ENCODE measurements at regions not wholly inside any gene's neighbourhood (a gene's known extent, or its start where the extent isn't known, plus 50 kb on each side); places are given as distances from the start of the nearest gene placed in this dataset.
A peak's percentile ranks its signal among the peaks of the same experiment; 100 is the strongest.
"Not testable (repeated sequence)": the region's sequence is repeated elsewhere in the genome, so short reads cannot be mapped to it uniquely, and the experiment has no call there.

DNA sequence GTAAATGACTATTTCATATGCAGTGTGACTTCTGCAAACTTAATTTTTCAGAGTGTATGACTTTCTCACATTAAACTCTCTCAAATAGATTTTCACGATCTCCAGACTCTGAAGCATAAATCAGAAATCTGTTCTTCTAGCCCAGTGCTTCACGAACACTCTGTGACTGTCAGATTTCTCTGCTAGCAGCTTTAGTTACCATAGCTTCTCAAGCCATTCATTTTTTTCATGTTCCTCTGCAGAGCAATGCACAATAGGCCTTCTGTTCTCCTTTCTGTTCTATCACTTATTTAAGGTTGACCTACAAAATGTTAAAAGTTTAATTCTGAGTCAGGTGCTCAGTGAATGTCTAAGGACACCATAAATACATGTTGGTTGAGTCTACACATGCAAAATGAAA lies 1102.2 kb downstream of the TUSC7 start:
- DNase-seq: no peak
- intact Hi-C loops (cut with DNase I): no loop called here

DNA sequence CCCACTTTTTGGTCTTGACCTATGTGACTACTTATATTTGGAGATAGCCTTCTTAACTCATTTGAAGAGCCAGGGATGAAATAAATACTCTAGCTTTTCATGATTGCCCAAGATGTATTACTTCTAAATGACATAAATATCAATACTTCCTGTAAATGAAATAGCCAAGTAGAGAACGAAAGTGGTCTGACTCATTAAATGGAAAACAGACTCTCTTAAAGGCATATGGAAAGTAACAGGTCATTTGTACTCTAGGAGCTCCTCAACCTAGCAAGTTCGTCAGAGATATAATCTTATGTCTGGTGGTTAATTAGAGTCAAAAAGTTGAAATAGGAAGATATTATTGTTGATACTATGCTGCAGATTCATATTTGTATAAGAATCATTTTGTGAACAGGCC lies 1105.4 kb downstream of the TUSC7 start:
- DNase-seq: no peak
- intact Hi-C loops (cut with DNase I): no loop called here

DNA sequence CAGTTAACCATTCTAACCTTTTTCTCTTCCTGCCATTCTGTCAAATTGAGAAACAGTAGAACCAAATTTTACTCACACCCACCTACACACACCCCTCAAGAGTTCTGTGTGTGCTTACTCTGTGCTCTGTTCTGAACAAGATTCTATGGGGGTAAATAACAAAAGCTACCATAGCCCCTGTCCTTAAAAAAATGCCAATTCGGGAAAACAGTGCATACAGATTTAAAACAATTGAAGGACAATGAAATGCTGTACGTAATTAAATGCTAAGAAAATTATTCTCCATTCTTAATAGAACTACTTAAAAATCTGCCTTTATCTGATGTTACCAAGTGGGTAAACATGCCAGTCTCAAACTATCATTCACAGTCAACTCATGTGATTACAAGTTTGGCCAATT lies 1107.5 kb downstream of the TUSC7 start:
- intact Hi-C loops (cut with DNase I): no loop called here
- DNase-seq: no peak

DNA sequence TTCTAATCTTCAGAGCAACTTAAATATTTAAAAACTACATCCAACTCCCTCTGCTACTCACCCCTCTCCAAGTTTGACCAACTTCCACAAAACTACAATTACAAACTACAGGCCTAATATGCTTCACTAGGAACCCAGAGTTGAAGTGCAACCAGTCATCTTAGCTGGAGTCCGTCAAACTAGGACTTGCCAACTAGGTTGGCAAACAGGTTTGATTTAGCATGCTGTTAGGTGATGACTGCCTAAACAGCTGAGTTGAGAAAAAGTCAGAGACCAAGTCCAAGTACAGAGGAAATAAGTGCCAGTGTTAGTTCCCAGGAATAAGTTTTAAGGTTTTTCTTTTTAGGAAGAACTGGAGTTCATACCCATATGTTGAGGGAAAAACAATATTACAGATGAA lies 1109.0 kb downstream of the TUSC7 start:
- no peak for DNase-seq
- intact Hi-C loops (cut with DNase I): no loop called here

DNA sequence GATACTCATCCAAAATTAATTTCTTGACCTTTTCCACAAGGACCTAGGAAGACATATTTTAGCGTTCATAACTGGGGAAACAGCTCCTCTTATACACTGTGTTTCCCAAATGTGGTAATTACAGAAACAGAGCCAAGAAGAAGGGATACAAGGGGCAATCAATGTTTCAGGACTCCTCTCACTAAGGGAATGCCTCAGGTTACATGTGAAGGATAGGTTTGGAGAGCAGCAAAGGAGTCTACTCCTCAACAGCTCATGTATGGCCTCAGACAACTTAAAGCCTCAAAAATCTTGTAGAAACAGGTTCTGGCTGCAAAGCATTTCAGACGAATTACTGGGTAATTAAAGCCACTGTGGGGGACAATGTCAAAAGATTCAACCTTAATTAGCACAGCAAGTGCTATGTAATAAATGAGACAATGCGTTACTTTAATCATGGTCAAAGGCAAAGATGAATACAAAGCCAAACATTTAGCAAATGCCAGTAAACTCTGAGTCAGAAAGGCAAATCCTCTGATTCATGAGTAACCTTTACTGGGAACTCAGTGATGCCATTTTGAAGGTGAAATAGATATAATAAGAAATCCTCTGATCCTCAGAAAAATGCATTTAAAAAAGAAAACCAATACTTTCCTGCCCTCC lies 1111.2 kb downstream of the TUSC7 start:
- DNase-seq: no peak

DNA sequence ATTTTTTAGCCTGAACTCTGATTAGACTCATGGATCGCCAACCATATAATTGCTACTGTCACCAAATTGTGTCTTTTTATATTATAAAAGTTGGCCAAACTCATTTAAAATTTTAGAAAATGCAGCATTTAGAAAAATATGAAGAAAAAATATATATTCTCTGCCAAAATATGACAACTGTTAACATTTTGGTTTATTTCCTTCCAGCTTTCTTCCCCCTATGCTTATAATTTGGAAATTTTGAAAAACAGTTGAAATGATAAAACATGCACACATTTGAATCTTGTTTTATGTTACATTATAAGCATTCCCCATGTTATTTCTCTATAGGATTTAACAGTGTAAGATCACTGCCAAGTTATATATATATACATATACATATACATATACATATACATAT lies 1112.8 kb downstream of the TUSC7 start:
- DNase-seq: no peak
- intact Hi-C loops (cut with DNase I): no loop called here

More for the DNA sequence above, 1111.2 kb downstream of the TUSC7 start:
- intact Hi-C loops (cut with DNase I): no loop called here

DNA sequence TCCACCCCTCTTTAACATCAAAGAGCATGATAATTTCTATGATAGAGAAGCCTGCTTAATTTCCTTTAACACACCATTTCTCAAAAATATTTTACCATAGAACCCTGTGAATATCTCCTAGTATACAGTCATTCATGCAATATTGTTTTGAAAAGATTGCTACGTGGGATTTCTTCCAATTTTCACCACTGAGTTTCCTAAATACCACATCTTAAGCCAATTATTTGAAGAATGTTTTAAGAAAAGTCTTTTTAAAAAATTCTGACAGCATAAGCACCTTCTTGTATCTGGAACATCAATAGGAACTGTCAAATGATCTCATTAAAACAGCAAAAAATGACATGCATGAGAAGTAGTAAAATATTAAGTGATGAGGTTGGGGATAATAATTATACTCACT lies 1126.7 kb downstream of the TUSC7 start:
- intact Hi-C loops (cut with DNase I): no loop called here
- DNase-seq: no peak

DNA sequence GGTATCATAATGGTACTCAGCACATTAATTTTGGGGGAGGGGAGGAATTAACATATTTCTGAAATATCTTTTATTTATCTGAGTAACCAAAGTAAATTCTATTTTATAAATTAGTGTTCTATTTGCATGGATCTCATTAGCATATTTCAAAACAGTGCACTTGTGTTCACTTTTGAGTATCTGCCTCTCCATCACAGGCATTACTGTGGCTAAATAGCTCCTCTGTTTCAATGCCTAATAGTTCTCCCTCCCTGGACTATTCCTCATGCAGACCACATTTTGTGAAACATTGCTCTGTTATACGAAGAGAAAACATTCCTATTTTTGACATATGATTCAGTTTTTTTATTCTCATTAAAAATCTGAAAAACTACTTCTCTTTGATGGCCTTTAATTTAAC lies 1127.8 kb downstream of the TUSC7 start:
- intact Hi-C loops (cut with DNase I): no loop called here
- DNase-seq: peak in 1 of 42 donors; percentile 15

DNA sequence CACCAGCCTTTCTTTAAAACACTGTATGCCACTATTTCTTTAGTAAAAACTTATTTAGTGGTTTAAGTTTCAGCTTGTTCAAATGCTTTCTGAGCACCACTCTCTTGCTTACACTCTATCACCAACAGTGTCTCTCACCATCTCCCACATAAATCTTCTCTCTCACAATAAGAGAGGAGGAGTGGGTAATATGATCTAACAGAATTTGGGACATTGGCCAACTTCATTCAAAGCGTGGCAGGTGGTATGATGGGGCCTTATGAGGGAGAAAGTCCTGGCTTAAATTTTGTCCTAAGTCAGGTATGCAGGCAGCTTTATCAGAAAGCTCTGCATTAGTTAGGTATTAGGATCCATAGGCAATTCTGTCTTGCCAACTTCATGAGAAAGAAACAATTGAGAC lies 1132.5 kb downstream of the TUSC7 start:
- DNase-seq: no peak
- intact Hi-C loops (cut with DNase I): no loop called here

DNA sequence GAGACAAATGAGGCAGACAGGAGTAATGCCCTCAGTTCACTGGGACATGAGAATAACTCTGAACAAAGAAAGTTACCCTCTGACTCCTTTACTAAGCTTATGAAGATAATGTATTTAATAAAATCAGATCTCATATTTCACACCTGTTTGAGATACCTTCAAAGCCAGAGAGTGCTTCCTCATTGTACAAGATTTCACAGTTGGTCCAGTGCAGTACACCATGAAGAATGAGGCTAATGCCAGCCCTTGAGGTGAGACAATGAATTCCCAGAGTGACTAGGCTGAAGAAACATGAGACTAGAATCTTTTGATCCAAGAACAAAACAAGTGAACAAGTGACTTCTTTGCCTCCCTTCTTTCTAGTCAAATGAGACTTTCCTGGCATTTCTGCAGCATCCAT lies 1133.8 kb downstream of the TUSC7 start:
- intact Hi-C loops (cut with DNase I): no loop called here
- DNase-seq: no peak

DNA sequence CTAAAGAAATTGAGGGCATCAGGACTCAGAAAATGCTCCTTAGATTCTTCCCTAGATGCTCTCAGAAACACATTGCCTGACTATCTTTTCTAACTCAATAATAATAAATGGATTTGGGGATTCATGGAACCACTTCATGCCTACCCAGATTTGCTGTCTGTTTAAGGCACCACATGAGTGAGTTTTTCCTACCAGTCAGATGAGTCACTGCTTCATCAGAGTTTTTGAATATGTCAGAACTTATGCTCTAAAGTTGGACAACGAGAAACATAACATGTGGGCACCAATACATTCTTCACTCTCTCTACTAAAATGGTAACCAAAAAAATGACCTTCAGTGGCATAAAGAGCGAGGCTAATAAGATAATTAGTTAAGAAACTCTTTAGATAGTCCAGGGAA lies 1135.1 kb downstream of the TUSC7 start:
- DNase-seq: no peak
- intact Hi-C loops (cut with DNase I): no loop called here

DNA sequence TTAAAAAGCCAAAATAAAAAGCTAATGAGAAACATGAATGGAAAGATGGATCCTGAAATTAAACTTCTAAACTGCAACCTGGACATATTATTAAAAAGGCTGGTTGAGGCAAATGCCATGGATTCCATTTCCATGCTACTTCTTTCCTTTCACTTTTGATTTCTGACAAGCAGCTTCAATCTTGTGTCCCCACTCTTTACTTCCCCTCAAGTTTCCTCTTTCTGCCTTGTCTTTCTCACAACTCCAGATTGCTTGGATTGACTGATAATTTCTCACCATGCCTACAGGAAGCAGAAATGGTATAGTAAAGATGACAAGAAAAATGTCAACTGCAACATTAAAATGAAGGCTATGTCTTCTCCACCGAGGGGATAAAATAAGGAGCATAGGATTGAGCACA lies 1136.7 kb downstream of the TUSC7 start:
- no peak for DNase-seq
- intact Hi-C loops (cut with DNase I): no loop called here

DNA sequence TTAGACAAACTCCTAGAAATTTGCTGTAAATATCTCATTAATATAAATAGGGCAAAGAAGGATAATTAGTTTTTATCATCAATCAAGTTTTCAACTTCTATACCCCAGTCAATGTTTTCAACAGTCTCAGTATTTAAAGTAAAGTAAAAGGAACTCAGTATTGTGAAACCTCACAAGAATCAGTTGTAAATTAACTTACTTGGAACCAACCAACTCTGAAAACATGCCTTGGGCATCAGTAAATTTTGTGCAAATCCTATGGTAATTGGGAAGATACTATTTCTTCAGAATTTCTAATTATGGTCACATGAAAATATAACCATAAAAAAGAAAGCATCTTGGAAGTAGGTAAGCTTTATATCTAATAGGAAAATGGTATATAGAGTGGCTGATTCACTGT lies 1139.0 kb downstream of the TUSC7 start:
- no peak for DNase-seq
- intact Hi-C loops (cut with DNase I): no loop called here

DNA sequence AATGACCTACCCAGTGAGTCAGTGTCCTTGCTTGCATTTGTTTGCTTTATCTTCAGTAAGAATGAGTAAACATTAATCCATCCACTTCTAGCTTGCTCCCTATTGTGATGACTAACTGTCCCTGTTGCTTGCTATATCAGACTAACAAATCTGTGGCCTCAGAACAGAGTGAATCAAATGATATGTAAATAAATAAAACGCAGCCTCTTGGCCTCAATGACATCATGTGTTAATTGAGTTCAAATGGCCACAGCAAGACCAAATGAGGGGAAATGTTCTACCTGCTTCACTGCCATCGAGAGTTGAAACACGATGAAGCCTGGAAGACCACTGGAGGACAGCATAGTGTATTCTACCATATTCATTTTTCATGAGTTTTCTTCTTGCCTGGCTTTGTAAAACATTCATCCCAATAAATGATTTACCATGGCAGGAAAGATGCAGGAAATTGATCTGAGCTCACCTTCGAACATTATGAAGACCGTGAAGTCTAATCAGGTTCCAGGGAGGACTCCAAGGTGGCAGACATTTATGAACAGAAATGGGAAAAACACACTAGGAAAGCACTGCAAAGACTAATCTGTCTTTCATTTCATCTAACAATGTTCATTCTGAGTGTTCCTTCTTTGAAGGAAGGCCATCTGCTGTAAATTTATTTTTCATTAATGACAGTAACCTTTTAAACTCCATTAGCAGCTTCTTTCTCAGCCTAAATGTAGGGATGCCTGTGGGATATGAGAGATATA lies 1144.5 kb downstream of the TUSC7 start:
- DNase-seq: no peak
- intact Hi-C loops (cut with DNase I): no loop called here

DNA sequence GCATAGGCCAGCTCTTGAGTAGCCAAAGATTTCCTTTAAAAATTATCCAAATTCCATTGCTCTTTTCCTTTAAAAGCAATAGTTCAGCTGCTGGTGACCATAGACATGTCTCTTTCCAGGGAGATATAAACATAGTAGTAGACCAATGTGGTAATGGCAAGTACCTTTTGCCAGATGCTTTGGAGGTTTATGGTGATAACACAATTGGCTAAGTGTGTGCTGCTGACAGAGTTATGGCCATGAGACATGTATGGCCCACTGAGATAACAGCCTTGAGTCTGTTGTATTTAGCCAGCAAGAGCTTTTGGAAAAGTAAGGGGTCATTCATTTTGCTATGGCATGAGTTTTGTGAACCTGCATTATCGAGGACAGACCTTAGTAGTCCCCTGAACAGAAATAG lies 1146.8 kb downstream of the TUSC7 start:
- DNase-seq: no peak
- intact Hi-C loops (cut with DNase I): no loop called here

DNA sequence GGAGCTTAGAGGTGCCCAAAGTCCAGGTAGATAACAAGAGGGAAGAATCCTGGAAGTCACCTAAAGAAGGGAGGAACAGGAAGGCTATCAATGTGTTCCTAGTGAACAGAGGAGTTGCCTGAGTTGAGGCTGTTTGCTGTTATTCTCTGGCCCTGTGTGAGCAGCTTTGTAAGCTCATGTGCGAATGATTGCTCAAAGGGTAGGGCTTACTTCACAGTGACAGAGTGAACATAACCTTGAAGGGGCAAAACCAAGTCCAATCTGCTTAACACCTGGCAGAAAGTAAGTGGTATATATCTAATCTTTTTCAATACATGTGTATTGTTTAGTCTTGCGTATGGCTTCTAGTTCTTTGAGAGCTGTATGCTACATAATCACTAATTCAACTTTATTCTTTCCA lies 1153.6 kb downstream of the TUSC7 start:
- no peak for DNase-seq
- intact Hi-C loops (cut with DNase I): no loop called here

DNA sequence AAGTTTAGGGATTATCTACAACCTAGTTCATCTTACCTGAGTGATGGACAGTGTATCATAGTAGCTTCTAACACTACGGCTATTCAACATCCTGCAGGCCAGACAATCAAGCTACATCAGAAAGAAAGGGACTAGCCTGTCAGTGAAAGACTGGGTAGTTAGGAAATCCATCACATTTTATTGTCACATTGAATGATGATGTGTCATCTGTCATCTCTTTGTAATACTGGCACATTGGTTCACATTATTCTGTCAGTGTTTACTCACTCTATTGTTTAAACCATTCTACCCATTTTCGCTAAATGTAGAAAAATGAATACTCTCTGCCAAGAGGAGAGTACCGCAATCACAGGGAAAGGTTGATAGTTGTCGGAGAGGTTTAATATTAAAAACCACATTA lies 1155.8 kb downstream of the TUSC7 start:
- intact Hi-C loops (cut with DNase I): no loop called here
- no peak for DNase-seq

DNA sequence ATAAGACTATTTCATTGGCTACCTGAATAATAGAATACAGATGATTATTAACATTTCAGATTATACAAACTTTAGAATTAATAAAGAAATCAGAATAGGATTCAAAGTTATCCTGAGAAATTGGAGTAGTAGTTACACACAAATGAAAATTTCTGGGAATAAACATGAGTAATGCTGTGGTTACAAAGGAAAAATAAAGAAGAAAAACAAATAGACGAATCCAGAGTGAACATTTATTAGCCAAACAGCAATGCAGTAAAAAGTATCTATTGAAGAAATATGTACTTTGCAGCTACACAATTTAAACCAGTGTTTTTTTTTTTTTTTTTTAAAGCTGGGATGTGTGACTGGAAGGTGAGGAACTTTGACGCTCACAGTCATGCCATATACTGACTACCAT lies 1159.2 kb downstream of the TUSC7 start:
- no peak for DNase-seq
- intact Hi-C loops (cut with DNase I): no loop called here

DNA sequence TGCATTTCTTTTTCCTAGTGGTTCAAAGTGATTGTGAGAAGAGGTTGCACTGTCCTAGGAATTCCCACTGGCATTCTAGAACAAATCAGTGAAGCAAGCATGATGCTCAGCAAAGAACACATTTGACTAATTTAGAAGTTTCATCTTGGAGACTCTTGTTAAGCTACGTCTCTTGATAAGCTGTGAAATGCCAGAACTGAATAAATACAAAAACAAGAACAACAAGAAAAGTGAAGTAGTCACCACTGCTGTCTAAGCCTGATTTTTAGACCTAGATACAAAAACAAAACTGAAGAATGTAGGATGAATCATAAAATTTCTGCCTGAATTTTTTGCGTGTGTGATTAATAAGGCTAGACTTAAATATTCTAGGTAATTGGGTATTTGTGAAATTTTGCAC lies 1162.4 kb downstream of the TUSC7 start:
- DNase-seq: no peak
- intact Hi-C loops (cut with DNase I): no loop called here

DNA sequence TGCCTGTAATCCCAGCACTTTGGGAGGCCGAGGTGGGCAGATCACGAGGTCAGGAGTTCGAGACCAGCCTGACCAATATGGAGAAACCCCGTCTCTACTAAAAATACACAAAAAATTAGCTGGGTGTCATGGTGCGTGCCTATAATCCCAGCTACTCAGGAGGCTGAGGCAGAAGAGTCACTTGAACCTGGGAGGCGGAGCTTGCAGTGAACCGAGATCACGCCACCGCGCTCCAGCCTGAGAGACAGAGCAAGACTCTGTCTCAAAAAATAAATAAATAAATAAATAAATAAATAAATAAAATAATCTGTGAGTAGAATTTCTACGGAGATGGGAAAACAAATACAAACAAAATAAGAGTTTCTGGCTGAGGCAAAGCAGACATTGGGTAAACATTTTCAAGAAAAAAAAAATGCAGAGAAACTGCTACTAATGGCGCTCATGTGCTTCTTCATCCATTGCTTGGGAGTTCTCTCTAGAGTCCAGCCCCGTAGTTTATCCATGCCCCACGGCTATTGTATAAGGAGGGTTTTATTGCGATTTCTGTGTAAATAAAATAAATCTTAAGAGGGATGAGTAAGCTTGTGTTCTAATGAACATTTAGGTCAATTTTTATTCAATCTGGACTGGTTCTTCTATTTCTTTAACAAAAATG lies 1161.9 kb downstream of the IGSF11 start:
- DNase-seq; intact Hi-C loops (cut with DNase I): not testable (repeated sequence)

DNA sequence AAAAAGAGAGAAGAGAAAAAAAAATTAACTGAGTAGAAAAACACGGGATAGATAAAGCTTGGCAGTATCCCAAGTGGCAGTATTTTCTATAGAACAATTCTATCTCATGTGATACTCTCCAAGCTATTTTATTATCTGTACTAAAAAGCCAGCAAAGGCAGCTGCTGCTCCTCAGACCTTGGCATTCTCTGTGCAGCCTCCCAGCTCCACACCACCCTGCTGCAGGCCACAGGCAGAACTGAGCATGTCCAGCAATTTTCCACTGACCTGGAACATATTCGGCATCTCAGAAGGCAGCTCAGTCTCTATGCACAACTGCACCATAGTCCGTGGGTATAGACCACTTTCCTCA lies 1161.4 kb downstream of the IGSF11 start:
- intact Hi-C loops (cut with DNase I): no loop called here

More for the DNA sequence above, 1161.4 kb downstream of the IGSF11 start:
- peak in 38 of 42 donors; percentile 8 to 66 (median 36) for DNase-seq
